Keratinocyte (primary cell): ENCODE measurements at regions not wholly inside any gene's neighbourhood (a gene's known extent, or its start where the extent isn't known, plus 50 kb on each side); places are given as distances from the start of the nearest gene placed in this dataset.

Experiments
- EZH2 ChIP-seq: IDR thresholded peaks from one replicate; pipeline ENCODE4 v1.6.1; 2012; ENCODE audit warnings: inconsistent platforms, mild to moderate bottlenecking, low read length, moderate library complexity
- TF ChIP-seq, protein P1 (sequence below), 3 experiments: IDR thresholded peaks in 1 of 3; conservative IDR thresholded peaks in 1 of 3; optimal IDR thresholded peaks in 1 of 3; 2 replicates in 2 of 3; 3 replicates in 1 of 3; pipeline versions ENCODE3 to v1.5.1; 2011; ENCODE audit warnings: low read length in 3 of 3, mild to moderate bottlenecking in 3 of 3, moderate library complexity in 2 of 3, control low read depth in 1 of 3, inconsistent platforms in 1 of 3; ENCODE audit not compliant: insufficient read depth in 2 of 3; ENCODE audit errors: extremely low read depth in 1 of 3

DNA sequence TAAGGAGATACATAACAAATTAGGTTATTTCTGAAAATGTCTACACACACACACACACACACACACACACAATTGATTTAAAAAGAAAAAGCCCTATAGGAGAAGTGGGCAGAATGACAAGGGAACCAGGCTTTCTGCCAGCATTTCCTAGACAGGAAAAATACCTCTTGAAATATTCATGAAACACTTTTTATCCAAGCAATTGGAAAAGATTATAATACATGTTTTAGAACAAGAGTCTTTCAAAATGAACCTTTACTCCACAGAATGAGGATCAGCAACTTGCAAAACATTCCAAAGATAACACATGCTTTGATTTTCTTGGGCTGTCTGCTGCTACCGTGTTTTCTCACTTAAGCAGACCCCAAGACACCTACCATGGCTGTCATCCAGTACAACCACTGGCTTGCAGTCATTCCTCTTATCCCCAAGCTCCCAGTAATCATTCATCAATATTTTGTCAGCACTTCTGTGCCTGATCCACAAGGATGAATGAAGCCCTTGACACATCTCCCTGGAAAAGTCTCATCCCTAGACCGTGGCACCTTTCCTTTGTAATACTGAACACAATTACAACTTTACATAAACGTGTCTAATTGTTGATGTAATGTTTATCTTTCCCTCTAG, 717.1 kb upstream of the ZNF608 start:
- no peak for TF ChIP-seq EZH2
- TF ChIP-seq, protein P1, sequence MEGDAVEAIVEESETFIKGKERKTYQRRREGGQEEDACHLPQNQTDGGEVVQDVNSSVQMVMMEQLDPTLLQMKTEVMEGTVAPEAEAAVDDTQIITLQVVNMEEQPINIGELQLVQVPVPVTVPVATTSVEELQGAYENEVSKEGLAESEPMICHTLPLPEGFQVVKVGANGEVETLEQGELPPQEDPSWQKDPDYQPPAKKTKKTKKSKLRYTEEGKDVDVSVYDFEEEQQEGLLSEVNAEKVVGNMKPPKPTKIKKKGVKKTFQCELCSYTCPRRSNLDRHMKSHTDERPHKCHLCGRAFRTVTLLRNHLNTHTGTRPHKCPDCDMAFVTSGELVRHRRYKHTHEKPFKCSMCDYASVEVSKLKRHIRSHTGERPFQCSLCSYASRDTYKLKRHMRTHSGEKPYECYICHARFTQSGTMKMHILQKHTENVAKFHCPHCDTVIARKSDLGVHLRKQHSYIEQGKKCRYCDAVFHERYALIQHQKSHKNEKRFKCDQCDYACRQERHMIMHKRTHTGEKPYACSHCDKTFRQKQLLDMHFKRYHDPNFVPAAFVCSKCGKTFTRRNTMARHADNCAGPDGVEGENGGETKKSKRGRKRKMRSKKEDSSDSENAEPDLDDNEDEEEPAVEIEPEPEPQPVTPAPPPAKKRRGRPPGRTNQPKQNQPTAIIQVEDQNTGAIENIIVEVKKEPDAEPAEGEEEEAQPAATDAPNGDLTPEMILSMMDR (optimal IDR thresholded peaks at IDR 0.05 in 1 of 3, IDR thresholded peaks at IDR 0.05 in 1 of 3, conservative IDR thresholded peaks at IDR 0.05 in 1 of 3; ENCODE audit: extremely low read depth in 1 of 3, insufficient read depth in 2 of 3, low read length in 3 of 3): no peak
